Mammary epithelial cell (primary cell): ENCODE measurements at regions not wholly inside any gene's neighbourhood (a gene's known extent, or its start where the extent isn't known, plus 50 kb on each side); places are given as distances from the start of the nearest gene placed in this dataset.

Experiments
- EZH2 ChIP-seq: IDR thresholded peaks from 2 replicates; pipeline ENCODE4 v1.6.1; 2012; ENCODE audit warnings: low read length, inconsistent platforms, borderline replicate concordance
- TF ChIP-seq, protein P1 (sequence below), 2 donors: IDR thresholded peaks in 1 of 2; conservative IDR thresholded peaks in 1 of 2; 2 replicates each; pipeline ENCODE4 v1.5.1; 2011 to 2012; ENCODE audit warnings: inconsistent platforms in 2 of 2, low read length in 2 of 2, mild to moderate bottlenecking in 2 of 2, control low read depth in 1 of 2, low read depth in 1 of 2; ENCODE audit not compliant: insufficient read depth in 1 of 2; ENCODE audit errors: extremely low read depth in 1 of 2

DNA sequence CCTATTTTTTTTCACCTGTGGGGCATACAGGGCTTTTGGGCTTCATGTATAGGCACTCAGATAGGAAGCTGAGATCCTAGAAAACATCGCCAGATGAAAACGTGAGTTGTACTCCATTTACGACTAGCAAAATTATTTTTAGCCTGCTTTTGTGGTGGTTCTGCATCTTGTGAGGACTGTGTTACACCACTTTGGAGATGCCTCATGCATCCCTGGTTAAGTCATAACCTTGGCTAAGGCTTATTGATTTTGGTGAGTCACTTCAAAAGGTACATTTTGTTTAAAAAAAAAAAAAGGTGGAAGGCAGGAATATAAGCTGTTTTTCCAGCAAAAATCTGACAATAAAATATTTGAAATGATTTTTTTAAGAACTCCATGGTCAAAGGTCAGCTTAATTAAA, 101.8 kb upstream of the OLFM3 start:
- TF ChIP-seq, protein P1, sequence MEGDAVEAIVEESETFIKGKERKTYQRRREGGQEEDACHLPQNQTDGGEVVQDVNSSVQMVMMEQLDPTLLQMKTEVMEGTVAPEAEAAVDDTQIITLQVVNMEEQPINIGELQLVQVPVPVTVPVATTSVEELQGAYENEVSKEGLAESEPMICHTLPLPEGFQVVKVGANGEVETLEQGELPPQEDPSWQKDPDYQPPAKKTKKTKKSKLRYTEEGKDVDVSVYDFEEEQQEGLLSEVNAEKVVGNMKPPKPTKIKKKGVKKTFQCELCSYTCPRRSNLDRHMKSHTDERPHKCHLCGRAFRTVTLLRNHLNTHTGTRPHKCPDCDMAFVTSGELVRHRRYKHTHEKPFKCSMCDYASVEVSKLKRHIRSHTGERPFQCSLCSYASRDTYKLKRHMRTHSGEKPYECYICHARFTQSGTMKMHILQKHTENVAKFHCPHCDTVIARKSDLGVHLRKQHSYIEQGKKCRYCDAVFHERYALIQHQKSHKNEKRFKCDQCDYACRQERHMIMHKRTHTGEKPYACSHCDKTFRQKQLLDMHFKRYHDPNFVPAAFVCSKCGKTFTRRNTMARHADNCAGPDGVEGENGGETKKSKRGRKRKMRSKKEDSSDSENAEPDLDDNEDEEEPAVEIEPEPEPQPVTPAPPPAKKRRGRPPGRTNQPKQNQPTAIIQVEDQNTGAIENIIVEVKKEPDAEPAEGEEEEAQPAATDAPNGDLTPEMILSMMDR (conservative IDR thresholded peaks at IDR 0.05 in 1 of 2, IDR thresholded peaks at IDR 0.05 in 1 of 2; ENCODE audit: extremely low read depth in 1 of 2, insufficient read depth in 1 of 2, low read depth in 1 of 2, low read length in 2 of 2) = no peak
- TF ChIP-seq EZH2 = no peak
